AG04450 (cell line): ENCODE measurements at regions not wholly inside any gene's neighbourhood (a gene's known extent, or its start where the extent isn't known, plus 50 kb on each side); places are given as distances from the start of the nearest gene placed in this dataset.

Experiments
- CTCF ChIA-PET: fragments of 300-600, 350-600 bp; formaldehyde crosslinking; extraction: SDS; loops from one replicate; lab custom pipeline; 2022; ENCODE audit warnings: antibody characterized with exemption, inconsistent platforms; lab: Charles Lee
- POLR2A ChIA-PET: fragments of 350-600 bp; formaldehyde crosslinking; extraction: SDS; loops from one replicate; lab custom pipeline; 2021; ENCODE audit warnings: antibody characterized with exemption, inconsistent platforms; lab: Yijun Ruan, JAX
- DNase-seq: peaks from one replicate; pipeline ENCODE4 v3.0.0-alpha.2; 2011; ENCODE audit warnings: low read depth, low spot score
- H3K27ac ChIP-seq: one replicate; pipeline ENCODE4 v1.5.1; 2012; ENCODE audit warnings: low read depth, low read length, control low read depth
- H3K27me3 ChIP-seq: one replicate; pipeline ENCODE4 v1.6.0; 2012; ENCODE audit warnings: low read length; ENCODE audit not compliant: control insufficient read depth, insufficient read depth
- H3K4me3 ChIP-seq: 2 replicates; pipeline ENCODE4 v1.5.1; 2011; ENCODE audit warnings: mild to moderate bottlenecking, low read depth, low read length, control low read depth
- H3K9me3 ChIP-seq: 2 replicates; pipeline ENCODE4 v1.5.1; 2012; ENCODE audit warnings: low read length; ENCODE audit not compliant: control insufficient read depth, insufficient read depth
- CTCF ChIP-seq: IDR thresholded peaks from 2 replicates; pipeline ENCODE4 v1.5.1; 2011; ENCODE audit warnings: low read depth, low read length, control low read depth, inconsistent platforms

GRCh38 chr14:51546099-51546498 is 105.6 kb upstream of the FRMD6 start:
- Histone ChIP-seq H3K9me3 (no peaks in the 10 kb centered on the region; the same call in 1 of the 2 replicates), H3K27me3 (no peaks in the 10 kb centered on the region), H3K27ac (no peak overlapping the region), H3K4me3 (no peak overlapping the region)
- CTCF ChIA-PET: interaction anchor here (0.7 to 1.0 kb wide), 3 partner anchors 96 to 263 kb away, joined by 3 to 4 read pairs (median 3); no protein-coding TSS in a partner anchor
- no peak for DNase-seq
- POLR2A ChIA-PET: interaction anchor here (0.7 to 1.3 kb wide), 4 partner anchors 13 to 121 kb away, joined by 3 to 8 read pairs (median 4); no protein-coding TSS in a partner anchor
- no peak for TF ChIP-seq CTCF

- ChIA-PET CTCF (interaction anchor here (2.8 kb wide), 1 partner anchor 229 kb away, joined by 10 read pairs; no protein-coding TSS in a partner anchor), POLR2A (interaction anchor here (0.7 to 3.2 kb wide), 8 partner anchors 8 to 160 kb away, joined by 3 to 13 read pairs (median 4); partner anchors contain the start of gene FRMD6)
- Histone ChIP-seq H3K27ac (no peak overlapping the region), H3K27me3 (no peaks in the 10 kb centered on the region), H3K4me3 (no peak overlapping the region), H3K9me3 (no peaks in the 10 kb centered on the region; the same call in 1 of the 2 replicates)
- TF ChIP-seq CTCF: no peak
- no peak for DNase-seq
Measured at GRCh38 chr14:51546603-51547258, 105.0 kb upstream of the FRMD6 start.

- peak overlapping the region; percentile 86 for H3K27ac ChIP-seq
- no peak overlapping the region; the same call in 1 of the 2 replicates for H3K4me3 ChIP-seq
- H3K9me3 ChIP-seq: no peaks in the 10 kb centered on the region; the same call in 1 of the 2 replicates
- POLR2A ChIA-PET: interaction anchor here (0.7 to 3.2 kb wide), 8 partner anchors 9 to 160 kb away, joined by 3 to 13 read pairs (median 4); partner anchors contain the start of gene FRMD6
- CTCF ChIA-PET: interaction anchor here (0.5 to 2.8 kb wide), 2 partner anchors 88 to 229 kb away, joined by 3 to 10 read pairs; no protein-coding TSS in a partner anchor
- TF ChIP-seq CTCF: no peak
- DNase-seq: peak; percentile 99
- no peaks in the 10 kb centered on the region for H3K27me3 ChIP-seq
Measured at GRCh38 chr14:51547260-51547659, 104.5 kb upstream of the FRMD6 start.

GRCh38 chr14:51547701-51548100 is 104.0 kb upstream of the FRMD6 start:
- DNase-seq: no peak
- ChIA-PET POLR2A (interaction anchor here (0.7 to 3.2 kb wide), 7 partner anchors 9 to 161 kb away, joined by 3 to 13 read pairs (median 4); partner anchors contain the start of gene FRMD6), CTCF (interaction anchor here (0.5 to 2.8 kb wide), 2 partner anchors 88 to 228 kb away, joined by 3 to 10 read pairs; no protein-coding TSS in a partner anchor)
- no peak for TF ChIP-seq CTCF
- Histone ChIP-seq H3K9me3 (no peaks in the 10 kb centered on the region; the same call in 1 of the 2 replicates), H3K27ac (peak overlapping the region; percentile 86), H3K27me3 (no peaks in the 10 kb centered on the region), H3K4me3 (no peak overlapping the region; the same call in 1 of the 2 replicates)
